SK-N-SH (cell line): ENCODE measurements at regions not wholly inside any gene's neighbourhood (a gene's known extent, or its start where the extent isn't known, plus 50 kb on each side); places are given as distances from the start of the nearest gene placed in this dataset.

Source experiments
- RFX5 ChIP-seq: IDR thresholded peaks from 2 replicates; pipeline ENCODE4 v1.6.1; 2012; ENCODE audit warnings: mild to moderate bottlenecking, improper control_type of control experiment, low read length
- SMC3 ChIP-seq: IDR thresholded peaks from 2 replicates; pipeline ENCODE4 v1.6.1; 2012; ENCODE audit warnings: low read depth, low read length, improper control_type of control experiment
- TAF1 ChIP-seq: IDR thresholded peaks from 2 replicates; pipeline ENCODE4 v1.6.1; 2012; ENCODE audit warnings: low read depth, mild to moderate bottlenecking, low read length, moderate library complexity, borderline replicate concordance

- no peak for TF ChIP-seq RFX5
- TF ChIP-seq TAF1, result no peak
- TF ChIP-seq SMC3, result no peak
Measured at GRCh38 chr3:143183665-143183964, 64.0 kb downstream of the CHST2 start.
